Activated CD8-positive, alpha-beta memory T cell treated with anti-CD3 and anti-CD28 coated beads for 36 hours (primary cell): ENCODE measurements at regions not wholly inside any gene's neighbourhood (a gene's known extent, or its start where the extent isn't known, plus 50 kb on each side); places are given as distances from the start of the nearest gene placed in this dataset.

ENCODE experiments used
- CTCF ChIA-PET: fragments of 350-600 bp; sonication (Branson Sonifier 250); formaldehyde crosslinking; loops from one replicate; lab custom pipeline; 2021; ENCODE audit warnings: antibody characterized with exemption; lab: Charles Lee
- POLR2A ChIA-PET: fragments of 350-600 bp; sonication (Branson Sonifier 250); formaldehyde crosslinking; loops from one replicate; lab custom pipeline; 2021; ENCODE audit warnings: antibody characterized with exemption; lab: Charles Lee

GRCh38 chr11:111194860-111195568 lies 50.5 kb upstream of the POU2AF2 start:
- ChIA-PET CTCF (no interaction called here), POLR2A (no interaction called here)

GRCh38 chr11:111193924-111194490 lies 51.5 kb upstream of the POU2AF2 start:
- ChIA-PET CTCF (no interaction called here), POLR2A (no interaction called here)

GRCh38 chr11:111189466-111189865 lies 56.1 kb upstream of the POU2AF2 start:
- ChIA-PET POLR2A (no interaction called here), CTCF (no interaction called here)

- POLR2A ChIA-PET = no interaction called here
- CTCF ChIA-PET = no interaction called here
Measured at GRCh38 chr11:111186308-111186915, 59.1 kb upstream of the POU2AF2 start.

- ChIA-PET POLR2A (no interaction called here), CTCF (no interaction called here)
Measured at GRCh38 chr11:111185266-111185665, 60.3 kb upstream of the POU2AF2 start.

GRCh38 chr11:111183706-111184105 lies 61.8 kb upstream of the POU2AF2 start:
- ChIA-PET CTCF (no interaction called here), POLR2A (no interaction called here)

GRCh38 chr11:111179184-111179910 lies 66.2 kb upstream of the POU2AF2 start:
- POLR2A ChIA-PET = no interaction called here
- CTCF ChIA-PET = interaction anchor here (0.6 kb wide), 1 partner anchor 106 kb away, joined by 7 read pairs; no protein-coding TSS in a partner anchor

- ChIA-PET CTCF (no interaction called here), POLR2A (no interaction called here)
Measured at GRCh38 chr11:111177037-111177871, 68.3 kb upstream of the POU2AF2 start.

- CTCF ChIA-PET = no interaction called here
- POLR2A ChIA-PET = no interaction called here
Measured at GRCh38 chr11:111176603-111177002, 68.9 kb upstream of the POU2AF2 start.

- ChIA-PET POLR2A (no interaction called here), CTCF (no interaction called here)
Measured at GRCh38 chr11:111173221-111173620, 72.3 kb upstream of the POU2AF2 start.

- ChIA-PET CTCF (no interaction called here), POLR2A (no interaction called here)
Measured at GRCh38 chr11:111172321-111172862, 73.1 kb upstream of the POU2AF2 start.

GRCh38 chr11:111170761-111171379 lies 74.7 kb upstream of the POU2AF2 start:
- ChIA-PET POLR2A (no interaction called here), CTCF (no interaction called here)

GRCh38 chr11:111169367-111169766 lies 76.2 kb upstream of the POU2AF2 start:
- POLR2A ChIA-PET = no interaction called here

GRCh38 chr11:111168871-111169270 lies 76.7 kb upstream of the POU2AF2 start:
- CTCF ChIA-PET = no interaction called here
- POLR2A ChIA-PET = no interaction called here

More at GRCh38 chr11:111169367-111169766, 76.2 kb upstream of the POU2AF2 start:
- CTCF ChIA-PET = no interaction called here

- POLR2A ChIA-PET = no interaction called here
Measured at GRCh38 chr11:111167666-111168065, 77.9 kb upstream of the POU2AF2 start.

GRCh38 chr11:111166598-111166997 lies 78.9 kb upstream of the POU2AF2 start:
- POLR2A ChIA-PET = no interaction called here
- CTCF ChIA-PET = no interaction called here

More at GRCh38 chr11:111167666-111168065, 77.9 kb upstream of the POU2AF2 start:
- CTCF ChIA-PET = no interaction called here

- CTCF ChIA-PET = no interaction called here
- POLR2A ChIA-PET = no interaction called here
Measured at GRCh38 chr11:111162305-111162704, 83.2 kb upstream of the POU2AF2 start.

GRCh38 chr11:111157571-111157970 lies 88.0 kb upstream of the POU2AF2 start:
- ChIA-PET CTCF (no interaction called here), POLR2A (no interaction called here)

GRCh38 chr11:111155021-111155420 lies 90.5 kb upstream of the POU2AF2 start:
- ChIA-PET POLR2A (no interaction called here), CTCF (no interaction called here)
